Caco-2 (cell line): ENCODE measurements at regions not wholly inside any gene's neighbourhood (a gene's known extent, or its start where the extent isn't known, plus 50 kb on each side); places are given as distances from the start of the nearest gene placed in this dataset.

ENCODE experiments used
- BruUV-seq: library from RNA; stranded (reverse); fragments of 400-500 nt; replicated peaks from 2 replicates; lab custom pipeline; 2021; lab: Mats Ljungman, UMichigan
- CTCF ChIA-PET: fragments of 300-600 bp; sonication (Branson Sonifier 250); formaldehyde crosslinking; loops from one replicate; lab custom pipeline; 2022; ENCODE audit warnings: antibody characterized with exemption; lab: Charles Lee
- POLR2A ChIA-PET: fragments of 300-600 bp; sonication (Branson Sonifier 250); formaldehyde crosslinking; loops from one replicate; lab custom pipeline; 2022; ENCODE audit warnings: antibody characterized with exemption; lab: Charles Lee
- DNase-seq, 2 experiments: peaks; one replicate each; pipeline versions ENCODE4 v3.0.0 to v3.0.0-alpha.2; 2020 to 2022
- H3K27me3 ChIP-seq: replicated peaks from 2 replicates; pipeline ENCODE4 v1.6.0; 2011; ENCODE audit warnings: low read length; ENCODE audit not compliant: control insufficient read depth, insufficient read depth
- H3K36me3 ChIP-seq: 2 replicates; pipeline ENCODE4 v1.5.1; 2011; ENCODE audit warnings: low read length; ENCODE audit not compliant: control insufficient read depth, insufficient read depth
- H3K4me1 ChIP-seq: fragments of 250-450 bp; sonication (Bioruptor Pico); 2 replicates; pipeline ENCODE4 v1.5.1; 2020; ENCODE audit warnings: mild to moderate bottlenecking
- H3K4me3 ChIP-seq: 2 replicates; pipeline ENCODE4 v1.5.1; 2011; ENCODE audit warnings: low read depth, mild to moderate bottlenecking, control low read depth, low read length
- H3K9me3 ChIP-seq: fragments of 250-450 bp; sonication (Bioruptor Pico); 2 replicates; pipeline ENCODE4 v1.5.1; 2020; ENCODE audit warnings: mild to moderate bottlenecking, moderate library complexity
- H3K27ac Mint-ChIP-seq: one replicate; pipeline ENCODE4 v1.8.0; 2022; ENCODE audit warnings: mixed read lengths; ENCODE audit not compliant: unreplicated experiment
- H3K27me3 Mint-ChIP-seq: one replicate; pipeline ENCODE4 v1.8.0; 2022; ENCODE audit warnings: mixed read lengths; ENCODE audit not compliant: insufficient read depth, unreplicated experiment
- H3K36me3 Mint-ChIP-seq: one replicate; pipeline ENCODE4 v1.8.0; 2022; ENCODE audit warnings: mild to moderate bottlenecking, mixed read lengths; ENCODE audit not compliant: insufficient read depth, unreplicated experiment
- H3K4me1 Mint-ChIP-seq: one replicate; pipeline ENCODE4 v1.8.0; 2022; ENCODE audit warnings: low read depth, mixed read lengths; ENCODE audit not compliant: unreplicated experiment
- H3K4me3 Mint-ChIP-seq: one replicate; pipeline ENCODE4 v1.8.0; 2022; ENCODE audit warnings: mild to moderate bottlenecking, moderate library complexity, mixed read lengths; ENCODE audit not compliant: unreplicated experiment
- H3K9me3 Mint-ChIP-seq: one replicate; pipeline ENCODE4 v1.8.0; 2022; ENCODE audit warnings: mixed read lengths; ENCODE audit not compliant: unreplicated experiment
- CTCF ChIP-seq, 2 experiments: fragments of 200-600 bp in 1 of 2; IDR thresholded peaks; 1 replicate in 1 of 2; 2 replicates in 1 of 2; pipeline versions ENCODE4 v1.5.1 to v1.8.0; 2011 to 2022; ENCODE audit warnings: antibody characterized with exemption in 1 of 2, control low read depth in 1 of 2, inconsistent platforms in 1 of 2, low read depth in 1 of 2, low read length in 1 of 2, mild to moderate bottlenecking in 1 of 2, moderate library complexity in 1 of 2; ENCODE audit not compliant: insufficient read depth in 1 of 2, severe bottlenecking in 1 of 2, unreplicated experiment in 1 of 2
- intact Hi-C: fragments of 100-400 bp; cut with micrococcal nuclease; formaldehyde crosslinking; loops from one replicate; pipeline ENCODE4 v1.10.0; 2022; ENCODE audit not compliant: unreplicated experiment

- H3K9me3 ChIP-seq = no peaks in the 10 kb centered on the region
- ChIA-PET POLR2A (no interaction called here), CTCF (no interaction called here)
- H3K36me3 Mint-ChIP-seq = no peaks in the 10 kb centered on the region
- peaks cover 18% of the 10 kb centered on the region for H3K27me3 Mint-ChIP-seq
- peak in 1 of 2 experiments; percentile 34 for DNase-seq
- TF ChIP-seq CTCF (IDR thresholded peaks at IDR 0.05; ENCODE audit: insufficient read depth in 1 of 2, low read depth in 1 of 2, low read length in 1 of 2, severe bottlenecking in 1 of 2, unreplicated experiment in 1 of 2) = peak; percentile 20 to 28
- no peaks in the 10 kb centered on the region for H3K9me3 Mint-ChIP-seq
- BruUV-seq = no TSS peak
- H3K27me3 ChIP-seq = no peaks in the 10 kb centered on the region
- no peaks in the 10 kb centered on the region for H3K36me3 ChIP-seq
- no peaks in the 10 kb centered on the region for H3K4me1 Mint-ChIP-seq
- intact Hi-C loops = no loop called here
- no peak overlapping the region for H3K4me3 ChIP-seq
- H3K4me3 Mint-ChIP-seq = no peak overlapping the region
- no peaks in the 10 kb centered on the region for H3K4me1 ChIP-seq
- no peak overlapping the region for H3K27ac Mint-ChIP-seq
Measured at GRCh38 chr20:60718743-60719480, 533.1 kb upstream of the CDH4 start.

- H3K4me1 Mint-ChIP-seq = no peaks in the 10 kb centered on the region
- no peaks in the 10 kb centered on the region for H3K9me3 Mint-ChIP-seq
- H3K36me3 Mint-ChIP-seq = no peaks in the 10 kb centered on the region
- no peaks in the 10 kb centered on the region for H3K27me3 ChIP-seq
- no peak for TF ChIP-seq CTCF (IDR thresholded peaks at IDR 0.05; ENCODE audit: insufficient read depth in 1 of 2, low read depth in 1 of 2, low read length in 1 of 2, severe bottlenecking in 1 of 2, unreplicated experiment in 1 of 2)
- H3K9me3 ChIP-seq = no peaks in the 10 kb centered on the region
- DNase-seq = no peak
- no TSS peak for BruUV-seq
- no peaks in the 10 kb centered on the region for H3K36me3 ChIP-seq
- H3K27me3 Mint-ChIP-seq = peaks cover 11% of the 10 kb centered on the region
- ChIA-PET POLR2A (no interaction called here), CTCF (no interaction called here)
- H3K27ac Mint-ChIP-seq = no peak overlapping the region
- no peak overlapping the region for H3K4me3 Mint-ChIP-seq
- intact Hi-C loops = no loop called here
- H3K4me3 ChIP-seq = no peak overlapping the region
- no peaks in the 10 kb centered on the region for H3K4me1 ChIP-seq
Measured at GRCh38 chr20:60725311-60725906, 526.7 kb upstream of the CDH4 start.

- ChIA-PET POLR2A (no interaction called here), CTCF (no interaction called here)
- BruUV-seq = no TSS peak
- Mint-ChIP-seq H3K36me3 (no peaks in the 10 kb centered on the region), H3K4me1 (no peaks in the 10 kb centered on the region), H3K27ac (no peak overlapping the region), H3K9me3 (no peaks in the 10 kb centered on the region), H3K4me3 (no peak overlapping the region), H3K27me3 (peaks cover 8% of the 10 kb centered on the region)
- Histone ChIP-seq H3K36me3 (no peaks in the 10 kb centered on the region), H3K4me3 (no peak overlapping the region), H3K9me3 (no peaks in the 10 kb centered on the region), H3K4me1 (no peaks in the 10 kb centered on the region), H3K27me3 (no peaks in the 10 kb centered on the region)
- DNase-seq = no peak
- intact Hi-C loops = no loop called here
- TF ChIP-seq CTCF (IDR thresholded peaks at IDR 0.05; ENCODE audit: insufficient read depth in 1 of 2, low read depth in 1 of 2, low read length in 1 of 2, severe bottlenecking in 1 of 2, unreplicated experiment in 1 of 2) = no peak
Measured at GRCh38 chr20:60727425-60727824, 524.6 kb upstream of the CDH4 start.
